ENCODE measurements at regions not wholly inside any gene's neighbourhood (a gene's known extent, or its start where the extent isn't known, plus 50 kb on each side); places are given as distances from the start of the nearest gene placed in this dataset.

GRCh38 chr7:131042269-131043160, 285.2 kb upstream of the MKLN1 start:
- Histone ChIP-seq H3K4me2 (ENCODE audit: low read depth, low read length) (no peak overlapping the region), H3K27me3 (replicated peaks; ENCODE audit: insufficient read depth, low read length) (no peaks in the 10 kb centered on the region), H3F3A (ENCODE audit: insufficient read depth, low read length) (no peaks in the 10 kb centered on the region), H3K4me3 (ENCODE audit: low read length) (no peak overlapping the region), H2AFZ (ENCODE audit: low read length) (no peak overlapping the region), H3K9me2 (replicated peaks; ENCODE audit: insufficient read depth, low read length) (no peaks in the 10 kb centered on the region), H4K20me1 (ENCODE audit: insufficient read depth, low read length) (peaks cover 18% of the 10 kb centered on the region), H3K9me3 (replicated peaks; ENCODE audit: insufficient read depth, low read length) (no peaks in the 10 kb centered on the region), H3K4me1 (ENCODE audit: low read length) (no peaks in the 10 kb centered on the region), H3K79me2 (ENCODE audit: low read length) (peaks cover 89% of the 10 kb centered on the region), H3K27ac (ENCODE audit: low read length) (no peak overlapping the region), H3K36me3 (replicated peaks; ENCODE audit: insufficient read depth, low read length) (no peaks in the 10 kb centered on the region), H3K9ac (ENCODE audit: low read length) (no peak overlapping the region)
- no peak for DNase-seq
- TF ChIP-seq EZH2phosphoT487 (IDR thresholded peaks at IDR 0.05; ENCODE audit: low read length): no peak
- no peak for TF ChIP-seq EZH2 (optimal IDR thresholded peaks at IDR 0.05; ENCODE audit: low read depth, low read length)
- no peak for TF ChIP-seq CTCF (IDR thresholded peaks at IDR 0.05; ENCODE audit: low read length)

GRCh38 chr7:131045526-131045925, 282.1 kb upstream of the MKLN1 start:
- H3K9me2 ChIP-seq (replicated peaks; ENCODE audit: insufficient read depth, low read length): no peaks in the 10 kb centered on the region
- peaks cover 14% of the 10 kb centered on the region for H4K20me1 ChIP-seq (ENCODE audit: insufficient read depth, low read length)
- H3K4me3 ChIP-seq (ENCODE audit: low read length): no peak overlapping the region
- H3K9me3 ChIP-seq (replicated peaks; ENCODE audit: insufficient read depth, low read length): no peaks in the 10 kb centered on the region
- H3K9ac ChIP-seq (ENCODE audit: low read length): no peak overlapping the region
- no peak for DNase-seq
- H3K4me2 ChIP-seq (ENCODE audit: low read depth, low read length): no peak overlapping the region
- no peak overlapping the region for H3K27ac ChIP-seq (ENCODE audit: low read length)
- H3F3A ChIP-seq (ENCODE audit: insufficient read depth, low read length): no peaks in the 10 kb centered on the region
- H3K27me3 ChIP-seq (replicated peaks; ENCODE audit: insufficient read depth, low read length): no peaks in the 10 kb centered on the region
- no peaks in the 10 kb centered on the region for H3K4me1 ChIP-seq (ENCODE audit: low read length)
- TF ChIP-seq EZH2phosphoT487 (IDR thresholded peaks at IDR 0.05; ENCODE audit: low read length) (no peak), EZH2 (optimal IDR thresholded peaks at IDR 0.05; ENCODE audit: low read depth, low read length) (no peak), CTCF (IDR thresholded peaks at IDR 0.05; ENCODE audit: low read length) (no peak)
- H3K36me3 ChIP-seq (replicated peaks; ENCODE audit: insufficient read depth, low read length): no peaks in the 10 kb centered on the region; the same call in 1 of the 2 replicates
- H3K79me2 ChIP-seq (ENCODE audit: low read length): peaks cover 89% of the 10 kb centered on the region
- no peak overlapping the region for H2AFZ ChIP-seq (ENCODE audit: low read length)

GRCh38 chr7:131046246-131046645, 281.4 kb upstream of the MKLN1 start:
- Histone ChIP-seq H3K4me2 (ENCODE audit: low read depth, low read length) (no peak overlapping the region), H2AFZ (ENCODE audit: low read length) (no peak overlapping the region), H3F3A (ENCODE audit: insufficient read depth, low read length) (no peaks in the 10 kb centered on the region), H3K27me3 (replicated peaks; ENCODE audit: insufficient read depth, low read length) (no peaks in the 10 kb centered on the region), H3K4me1 (ENCODE audit: low read length) (no peaks in the 10 kb centered on the region), H3K36me3 (replicated peaks; ENCODE audit: insufficient read depth, low read length) (no peaks in the 10 kb centered on the region; the same call in 1 of the 2 replicates), H3K4me3 (ENCODE audit: low read length) (no peak overlapping the region), H3K9me2 (replicated peaks; ENCODE audit: insufficient read depth, low read length) (no peaks in the 10 kb centered on the region), H4K20me1 (ENCODE audit: insufficient read depth, low read length) (peaks cover 17% of the 10 kb centered on the region), H3K9me3 (replicated peaks; ENCODE audit: insufficient read depth, low read length) (no peaks in the 10 kb centered on the region), H3K9ac (ENCODE audit: low read length) (no peak overlapping the region), H3K27ac (ENCODE audit: low read length) (no peak overlapping the region), H3K79me2 (ENCODE audit: low read length) (peaks cover 93% of the 10 kb centered on the region)
- TF ChIP-seq CTCF (IDR thresholded peaks at IDR 0.05; ENCODE audit: low read length) (no peak), EZH2phosphoT487 (IDR thresholded peaks at IDR 0.05; ENCODE audit: low read length) (no peak), EZH2 (optimal IDR thresholded peaks at IDR 0.05; ENCODE audit: low read depth, low read length) (no peak)
- DNase-seq: no peak
